ENCODE measurements at regions not wholly inside any gene's neighbourhood (a gene's known extent, or its start where the extent isn't known, plus 50 kb on each side); places are given as distances from the start of the nearest gene placed in this dataset.

- TF ChIP-seq CTCF (IDR thresholded peaks at IDR 0.05; ENCODE audit: insufficient read depth, low read depth, low read length), result no peak
- no peak for TF ChIP-seq EZH2 (IDR thresholded peaks at IDR 0.05; ENCODE audit: insufficient read depth, low read length)
These were observed 95.7 kb upstream of the NCAM2 start for GRCh38 chr21:20902511-20902910.

Measured in astrocyte (in vitro differentiated cells and primary cell).